A549 (cell line): ENCODE measurements at regions not wholly inside any gene's neighbourhood (a gene's known extent, or its start where the extent isn't known, plus 50 kb on each side); places are given as distances from the start of the nearest gene placed in this dataset.

Source experiments
- ATAC-seq, 2 experiments: fragments of 200-7000 bp in 1 of 2; fragments of >200 bp in 1 of 2; cut with Nextera tagmentation in 1 of 2; cut with Tn5 transposase in 1 of 2; 3 replicates each; pipeline versions ENCODE4 v1.8.0 to v1.9.1; 2018 to 2020; ENCODE audit warnings: mild to moderate bottlenecking in 1 of 2, moderate library complexity in 1 of 2
- CTCF ChIA-PET: fragments of 300-600 bp; sonication (Branson Sonifier 250); formaldehyde crosslinking; extraction: SDS; loops from one replicate; lab custom pipeline; 2021; ENCODE audit warnings: antibody characterized with exemption, inconsistent platforms; lab: Yijun Ruan, JAX
- POLR2A ChIA-PET: fragments of 350-600 bp; formaldehyde crosslinking; extraction: SDS; loops from one replicate; lab custom pipeline; 2021; ENCODE audit warnings: antibody characterized with exemption, inconsistent platforms; lab: Yijun Ruan, JAX
- DNase-seq, 2 experiments: peaks; one replicate each; pipeline versions ENCODE4 v3.0.0 to v3.0.0-alpha.2; 2011 to 2016; ENCODE audit warnings: low read depth in 1 of 2, low spot score in 1 of 2
- FAIRE-seq: peaks from 2 replicates; lab custom pipeline; 2011; peaks lifted over from hg19 to GRCh38; lab: Jason Lieb, UNC
- H3K27ac ChIP-seq, 2 experiments: fragments of >200 bp; sonication (Bioruptor Twin); formaldehyde crosslinking; 3 replicates each; pipeline ENCODE4 v1.5.1; 2016 to 2017
- H3K4me1 ChIP-seq: fragments of >200 bp; sonication (Bioruptor Twin); formaldehyde crosslinking; 3 replicates; pipeline ENCODE4 v1.6.1; 2016
- H3K4me2 ChIP-seq: fragments of >200 bp; sonication (Bioruptor Twin); formaldehyde crosslinking; 3 replicates; pipeline ENCODE4 v1.6.1; 2016
- H3K4me3 ChIP-seq: fragments of >200 bp; sonication (Bioruptor Twin); formaldehyde crosslinking; 3 replicates; pipeline ENCODE4 v1.5.1; 2016
- H3K9me3 ChIP-seq: fragments of >200 bp; sonication (Bioruptor Twin); formaldehyde crosslinking; 3 replicates; pipeline ENCODE4 v1.6.1; 2016
- BHLHE40 ChIP-seq: IDR thresholded peaks from 2 replicates; pipeline ENCODE4 v1.6.1; 2012; ENCODE audit warnings: low read depth, low read length, inconsistent platforms
- CBX2 ChIP-seq: fragments of 200-600 bp; sonication (generic); IDR thresholded peaks from 2 replicates; pipeline ENCODE4 v1.6.1; 2016; ENCODE audit warnings: low read depth, mild to moderate bottlenecking, borderline replicate concordance
- CBX8 ChIP-seq: fragments of 200-600 bp; sonication (generic); IDR thresholded peaks from 2 replicates; pipeline ENCODE4 v1.6.1; 2016
- CEBPB ChIP-seq, 2 experiments: fragments of >200 bp in 1 of 2; sonication (Bioruptor Twin) in 1 of 2; formaldehyde crosslinking in 1 of 2; IDR thresholded peaks; 2 replicates each; pipeline ENCODE4 v1.6.1; 2012 to 2016
- EHMT2 ChIP-seq: fragments of 200-600 bp; sonication (generic); IDR thresholded peaks from 2 replicates; pipeline ENCODE4 v1.6.1; 2016; ENCODE audit warnings: antibody characterized with exemption, low read depth, mild to moderate bottlenecking, moderate library complexity
- EP300 ChIP-seq, 2 experiments: fragments of >200 bp; sonication (Bioruptor Twin); formaldehyde crosslinking; IDR thresholded peaks; 2 replicates in 1 of 2; 3 replicates in 1 of 2; pipeline ENCODE4 v1.6.1; 2016 to 2017
- FOXS1 ChIP-seq: fragments of 250-450 bp; sonication (Bioruptor Pico); IDR thresholded peaks from 2 replicates; pipeline ENCODE4 v1.5.0; 2020; ENCODE audit warnings: mild to moderate bottlenecking, moderate library complexity
- GATA3 ChIP-seq: IDR thresholded peaks from 2 replicates; pipeline ENCODE4 v1.6.1; 2012; ENCODE audit warnings: borderline replicate concordance
- HEYL ChIP-seq: fragments of 250-450 bp; sonication (Bioruptor Pico); IDR thresholded peaks from 2 replicates; pipeline ENCODE4 v1.8.0; 2021; ENCODE audit warnings: mild to moderate bottlenecking, moderate library complexity
- HOXA7 ChIP-seq: fragments of 250-450 bp; sonication (Bioruptor Pico); IDR thresholded peaks from 2 replicates; pipeline ENCODE4 v1.5.0; 2020; ENCODE audit warnings: mild to moderate bottlenecking, moderate library complexity
- JUNB ChIP-seq: fragments of >200 bp; sonication (Bioruptor Twin); formaldehyde crosslinking; IDR thresholded peaks from 2 replicates; pipeline ENCODE4 v1.6.1; 2016
- KDM1A ChIP-seq: fragments of 200-600 bp; sonication (generic); IDR thresholded peaks from 2 replicates; pipeline ENCODE4 v1.6.1; 2016; ENCODE audit warnings: low read depth, mild to moderate bottlenecking
- KDM5A ChIP-seq: fragments of 200-600 bp; sonication (generic); IDR thresholded peaks from 2 replicates; pipeline ENCODE4 v1.6.1; 2016; ENCODE audit warnings: antibody characterized with exemption, mild to moderate bottlenecking
- MYC ChIP-seq: IDR thresholded peaks from 2 replicates; pipeline ENCODE4 v1.6.1; 2012; ENCODE audit warnings: mild to moderate bottlenecking, inconsistent platforms, low read length, improper control_type of control experiment, borderline replicate concordance
- NPAS2 ChIP-seq: fragments of 250-450 bp; sonication (Bioruptor Pico); IDR thresholded peaks from 2 replicates; pipeline ENCODE4 v1.8.0; 2022; ENCODE audit warnings: mild to moderate bottlenecking, moderate library complexity, borderline replicate concordance
- POLR2A ChIP-seq: IDR thresholded peaks from 2 replicates; pipeline ENCODE4 v1.6.1; 2012; ENCODE audit warnings: mild to moderate bottlenecking, low read length
- POLR2AphosphoS2 ChIP-seq: conservative IDR thresholded peaks from 2 replicates; pipeline ENCODE4 v1.6.1; 2012; ENCODE audit warnings: low read length, improper control_type of control experiment, inconsistent platforms
- RARB ChIP-seq: fragments of 250-450 bp; sonication (Bioruptor Pico); IDR thresholded peaks from 2 replicates; pipeline ENCODE4 v1.8.0; 2021; ENCODE audit warnings: mild to moderate bottlenecking, moderate library complexity
- ZC3H11A ChIP-seq: fragments of 450-650 bp; IDR thresholded peaks from 2 replicates; pipeline ENCODE4 v1.6.1; 2014; ENCODE audit warnings: antibody characterized with exemption, mild to moderate bottlenecking
- ZNF302 ChIP-seq: fragments of 250-450 bp; sonication (Bioruptor Pico); IDR thresholded peaks from 2 replicates; pipeline ENCODE4 v1.9.0; 2021; ENCODE audit warnings: inconsistent platforms, mild to moderate bottlenecking, moderate library complexity
- ZSCAN20 ChIP-seq: fragments of 250-450 bp; sonication (Bioruptor Pico); IDR thresholded peaks from 2 replicates; pipeline ENCODE4 v1.8.0; 2022; ENCODE audit warnings: mild to moderate bottlenecking, moderate library complexity
- WGBS: methylation state at CpG from one replicate; pipeline ENCODE4 v1.1.6; 2017; ENCODE audit errors: missing lambda C conversion rate; 5-methylcytosine and 5-hydroxymethylcytosine counted together
- TF ChIP-seq, protein P1 (sequence below): fragments of 150-350 bp; IDR thresholded peaks from 2 replicates; pipeline ENCODE4 v1.6.1; 2014; ENCODE audit warnings: low read depth, mild to moderate bottlenecking, low read length
- TF ChIP-seq, protein P2 (sequence below): fragments of 200-600 bp; sonication (generic); IDR thresholded peaks from 2 replicates; pipeline ENCODE4 v1.6.1; 2016; ENCODE audit warnings: antibody characterized with exemption, mild to moderate bottlenecking, moderate library complexity
- TF ChIP-seq, protein P3 (sequence below): IDR thresholded peaks from 2 replicates; pipeline ENCODE4 v1.6.1; 2012; ENCODE audit warnings: low read depth, borderline replicate concordance
- TF ChIP-seq, protein P4 (sequence below): IDR thresholded peaks from 2 replicates; pipeline ENCODE4 v1.6.1; 2012
- TF ChIP-seq, protein P5 (sequence below): fragments of >200 bp; sonication (Bioruptor Twin); formaldehyde crosslinking; IDR thresholded peaks from 3 replicates; pipeline ENCODE4 v1.6.1; 2016

DNA sequence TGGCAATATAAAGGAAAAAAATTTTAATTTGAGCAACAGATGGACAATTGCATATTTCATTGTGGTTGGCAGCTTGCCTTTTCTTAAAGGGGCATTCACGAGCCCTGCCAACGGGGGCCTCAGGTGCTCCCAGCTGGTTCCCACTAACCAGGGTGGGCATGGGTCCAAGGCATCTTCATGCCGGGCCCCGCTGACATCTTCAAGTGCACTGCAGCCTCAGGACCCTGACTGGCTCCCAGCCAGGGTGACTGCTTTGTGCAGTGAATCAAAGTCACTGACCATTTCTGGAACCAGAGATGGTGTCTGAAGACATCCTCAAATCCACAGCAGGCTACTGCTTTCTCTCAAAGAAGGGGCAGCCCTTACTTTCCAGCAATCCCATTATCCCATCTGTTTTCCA is 275.2 kb upstream of the MGMT start:
- CTCF ChIA-PET = no interaction called here
- POLR2A ChIA-PET = no interaction called here
- WGBS = 0% methylated on average over 2 of the region's 4 CpGs
- no peak for TF ChIP-seq POLR2A
- no peak for TF ChIP-seq ZC3H11A
- no peak for TF ChIP-seq CBX2
- TF ChIP-seq EHMT2 = no peak
- TF ChIP-seq, protein P1, sequence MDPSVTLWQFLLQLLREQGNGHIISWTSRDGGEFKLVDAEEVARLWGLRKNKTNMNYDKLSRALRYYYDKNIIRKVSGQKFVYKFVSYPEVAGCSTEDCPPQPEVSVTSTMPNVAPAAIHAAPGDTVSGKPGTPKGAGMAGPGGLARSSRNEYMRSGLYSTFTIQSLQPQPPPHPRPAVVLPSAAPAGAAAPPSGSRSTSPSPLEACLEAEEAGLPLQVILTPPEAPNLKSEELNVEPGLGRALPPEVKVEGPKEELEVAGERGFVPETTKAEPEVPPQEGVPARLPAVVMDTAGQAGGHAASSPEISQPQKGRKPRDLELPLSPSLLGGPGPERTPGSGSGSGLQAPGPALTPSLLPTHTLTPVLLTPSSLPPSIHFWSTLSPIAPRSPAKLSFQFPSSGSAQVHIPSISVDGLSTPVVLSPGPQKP = no peak
- TF ChIP-seq HOXA7 (CRISPR knock-in tag) = no peak
- no peak for TF ChIP-seq ZNF302 (CRISPR knock-in tag)
- no peak for TF ChIP-seq CEBPB (IDR thresholded peaks at IDR 0.05)
- TF ChIP-seq, protein P2, sequence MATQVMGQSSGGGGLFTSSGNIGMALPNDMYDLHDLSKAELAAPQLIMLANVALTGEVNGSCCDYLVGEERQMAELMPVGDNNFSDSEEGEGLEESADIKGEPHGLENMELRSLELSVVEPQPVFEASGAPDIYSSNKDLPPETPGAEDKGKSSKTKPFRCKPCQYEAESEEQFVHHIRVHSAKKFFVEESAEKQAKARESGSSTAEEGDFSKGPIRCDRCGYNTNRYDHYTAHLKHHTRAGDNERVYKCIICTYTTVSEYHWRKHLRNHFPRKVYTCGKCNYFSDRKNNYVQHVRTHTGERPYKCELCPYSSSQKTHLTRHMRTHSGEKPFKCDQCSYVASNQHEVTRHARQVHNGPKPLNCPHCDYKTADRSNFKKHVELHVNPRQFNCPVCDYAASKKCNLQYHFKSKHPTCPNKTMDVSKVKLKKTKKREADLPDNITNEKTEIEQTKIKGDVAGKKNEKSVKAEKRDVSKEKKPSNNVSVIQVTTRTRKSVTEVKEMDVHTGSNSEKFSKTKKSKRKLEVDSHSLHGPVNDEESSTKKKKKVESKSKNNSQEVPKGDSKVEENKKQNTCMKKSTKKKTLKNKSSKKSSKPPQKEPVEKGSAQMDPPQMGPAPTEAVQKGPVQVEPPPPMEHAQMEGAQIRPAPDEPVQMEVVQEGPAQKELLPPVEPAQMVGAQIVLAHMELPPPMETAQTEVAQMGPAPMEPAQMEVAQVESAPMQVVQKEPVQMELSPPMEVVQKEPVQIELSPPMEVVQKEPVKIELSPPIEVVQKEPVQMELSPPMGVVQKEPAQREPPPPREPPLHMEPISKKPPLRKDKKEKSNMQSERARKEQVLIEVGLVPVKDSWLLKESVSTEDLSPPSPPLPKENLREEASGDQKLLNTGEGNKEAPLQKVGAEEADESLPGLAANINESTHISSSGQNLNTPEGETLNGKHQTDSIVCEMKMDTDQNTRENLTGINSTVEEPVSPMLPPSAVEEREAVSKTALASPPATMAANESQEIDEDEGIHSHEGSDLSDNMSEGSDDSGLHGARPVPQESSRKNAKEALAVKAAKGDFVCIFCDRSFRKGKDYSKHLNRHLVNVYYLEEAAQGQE = no peak
- TF ChIP-seq HEYL (CRISPR knock-in tag) = no peak
- TF ChIP-seq NPAS2 = no peak
- TF ChIP-seq, protein P3, sequence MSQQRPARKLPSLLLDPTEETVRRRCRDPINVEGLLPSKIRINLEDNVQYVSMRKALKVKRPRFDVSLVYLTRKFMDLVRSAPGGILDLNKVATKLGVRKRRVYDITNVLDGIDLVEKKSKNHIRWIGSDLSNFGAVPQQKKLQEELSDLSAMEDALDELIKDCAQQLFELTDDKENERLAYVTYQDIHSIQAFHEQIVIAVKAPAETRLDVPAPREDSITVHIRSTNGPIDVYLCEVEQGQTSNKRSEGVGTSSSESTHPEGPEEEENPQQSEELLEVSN = no peak
- no peak for TF ChIP-seq JUNB
- no peak for TF ChIP-seq BHLHE40
- no peak for TF ChIP-seq CBX8
- TF ChIP-seq ZSCAN20 (CRISPR knock-in tag) = no peak
- no peak for TF ChIP-seq EP300 (IDR thresholded peaks at IDR 0.05)
- no peak for TF ChIP-seq KDM1A
- TF ChIP-seq, protein P4, sequence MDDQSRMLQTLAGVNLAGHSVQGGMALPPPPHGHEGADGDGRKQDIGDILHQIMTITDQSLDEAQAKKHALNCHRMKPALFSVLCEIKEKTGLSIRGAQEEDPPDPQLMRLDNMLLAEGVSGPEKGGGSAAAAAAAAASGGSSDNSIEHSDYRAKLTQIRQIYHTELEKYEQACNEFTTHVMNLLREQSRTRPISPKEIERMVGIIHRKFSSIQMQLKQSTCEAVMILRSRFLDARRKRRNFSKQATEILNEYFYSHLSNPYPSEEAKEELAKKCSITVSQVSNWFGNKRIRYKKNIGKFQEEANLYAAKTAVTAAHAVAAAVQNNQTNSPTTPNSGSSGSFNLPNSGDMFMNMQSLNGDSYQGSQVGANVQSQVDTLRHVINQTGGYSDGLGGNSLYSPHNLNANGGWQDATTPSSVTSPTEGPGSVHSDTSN = no peak
- no peak for FAIRE-seq
- ATAC-seq = no peak
- Histone ChIP-seq H3K4me3 (no peak overlapping the region), H3K27ac (no peak overlapping the region), H3K4me2 (no peak overlapping the region), H3K9me3 (no peaks in the 10 kb centered on the region), H3K4me1 (no peaks in the 10 kb centered on the region)
- no peak for DNase-seq

DNA sequence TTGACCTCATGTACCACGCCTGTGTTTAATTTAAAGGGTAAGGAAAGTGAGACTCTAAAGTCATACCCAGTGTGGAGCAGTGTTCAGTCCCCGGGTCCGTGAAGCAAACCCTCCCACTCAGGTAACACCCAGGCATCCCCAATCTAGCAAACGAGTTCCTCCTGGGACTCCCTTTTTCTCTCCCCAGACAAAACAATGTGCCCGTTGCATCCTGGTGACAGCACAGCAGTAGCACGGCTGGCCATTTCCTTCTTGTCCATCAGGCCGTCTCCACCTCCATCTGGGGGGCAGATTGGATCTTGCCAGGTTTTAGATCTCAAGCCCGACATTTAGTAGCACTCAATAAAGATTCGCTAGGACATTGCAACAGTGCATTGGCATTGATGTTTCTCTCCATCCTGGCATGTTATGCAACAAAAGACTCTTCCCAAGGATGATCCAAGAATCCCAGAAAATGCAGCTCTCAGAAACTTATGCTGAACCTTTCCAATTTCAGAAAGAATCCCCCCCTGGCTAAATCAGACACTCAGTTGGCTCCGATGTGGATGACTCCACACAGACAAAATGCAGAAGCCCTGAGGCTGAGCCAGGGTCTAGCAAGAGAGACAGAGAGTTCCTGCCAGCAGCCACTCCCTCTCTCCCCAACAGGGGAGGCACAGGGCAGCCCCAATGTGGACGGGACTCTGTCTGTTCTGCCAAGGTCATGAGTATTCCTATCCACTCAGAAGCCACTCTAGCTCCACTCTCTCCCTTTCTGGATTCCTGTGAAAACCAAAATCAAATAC is 274.5 kb upstream of the MGMT start:
- DNase-seq = no peak
- no peak for FAIRE-seq
- POLR2A ChIA-PET = no interaction called here
- no peak for ATAC-seq
- CTCF ChIA-PET = no interaction called here
- Histone ChIP-seq H3K9me3 (no peaks in the 10 kb centered on the region), H3K4me2 (no peak overlapping the region), H3K4me1 (no peaks in the 10 kb centered on the region), H3K4me3 (no peak overlapping the region), H3K27ac (no peak overlapping the region)
- under 1% methylated on average over 11 of the region's 11 CpGs for WGBS
- TF ChIP-seq FOXS1 (CRISPR knock-in tag) = no peak
- TF ChIP-seq, protein P5, sequence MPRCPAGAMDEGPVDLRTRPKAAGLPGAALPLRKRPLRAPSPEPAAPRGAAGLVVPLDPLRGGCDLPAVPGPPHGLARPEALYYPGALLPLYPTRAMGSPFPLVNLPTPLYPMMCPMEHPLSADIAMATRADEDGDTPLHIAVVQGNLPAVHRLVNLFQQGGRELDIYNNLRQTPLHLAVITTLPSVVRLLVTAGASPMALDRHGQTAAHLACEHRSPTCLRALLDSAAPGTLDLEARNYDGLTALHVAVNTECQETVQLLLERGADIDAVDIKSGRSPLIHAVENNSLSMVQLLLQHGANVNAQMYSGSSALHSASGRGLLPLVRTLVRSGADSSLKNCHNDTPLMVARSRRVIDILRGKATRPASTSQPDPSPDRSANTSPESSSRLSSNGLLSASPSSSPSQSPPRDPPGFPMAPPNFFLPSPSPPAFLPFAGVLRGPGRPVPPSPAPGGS = no peak
- TF ChIP-seq RARB = no peak
- no peak for TF ChIP-seq ZSCAN20 (CRISPR knock-in tag)
- no peak for TF ChIP-seq GATA3
- no peak for TF ChIP-seq EP300 (IDR thresholded peaks at IDR 0.05)
- TF ChIP-seq KDM5A = no peak
- no peak for TF ChIP-seq MYC
- TF ChIP-seq, protein P1 = no peak
- no peak for TF ChIP-seq POLR2AphosphoS2
